NCI-H2171 (cell line): ENCODE measurements at regions not wholly inside any gene's neighbourhood (a gene's known extent, or its start where the extent isn't known, plus 50 kb on each side); places are given as distances from the start of the nearest gene placed in this dataset.
"Not testable (repeated sequence)": the region's sequence is repeated elsewhere in the genome, so short reads cannot be mapped to it uniquely, and the experiment has no call there.

ENCODE experiments used
- DNase-seq: peaks from one replicate; lab custom pipeline; 2025; lab: John Stamatoyannopoulos, UW

- DNase-seq: no peak
Measured at GRCh38 chr5:2102819-2103776, 220.4 kb upstream of the IRX4 start.

DNA sequence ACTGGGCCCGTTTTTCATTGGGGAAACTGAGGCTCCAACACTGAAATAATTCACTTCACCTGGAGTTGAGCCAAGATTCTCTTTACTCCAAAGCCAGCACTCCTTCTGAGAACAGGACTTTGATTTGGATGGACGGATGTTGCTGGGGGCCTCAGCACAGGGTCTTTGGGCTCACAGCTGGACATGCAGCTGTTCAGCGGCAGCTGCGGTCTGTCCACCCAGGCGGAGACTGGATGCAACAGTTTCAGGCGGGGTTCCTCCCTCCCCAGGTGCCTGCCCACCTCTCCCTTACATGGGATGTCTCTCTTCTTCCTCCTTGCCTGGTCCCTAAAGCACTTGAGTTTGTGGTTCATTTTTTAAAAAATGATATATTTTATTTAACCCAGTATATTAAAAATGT is 219.0 kb upstream of the IRX4 start:
- DNase-seq: no peak

DNA sequence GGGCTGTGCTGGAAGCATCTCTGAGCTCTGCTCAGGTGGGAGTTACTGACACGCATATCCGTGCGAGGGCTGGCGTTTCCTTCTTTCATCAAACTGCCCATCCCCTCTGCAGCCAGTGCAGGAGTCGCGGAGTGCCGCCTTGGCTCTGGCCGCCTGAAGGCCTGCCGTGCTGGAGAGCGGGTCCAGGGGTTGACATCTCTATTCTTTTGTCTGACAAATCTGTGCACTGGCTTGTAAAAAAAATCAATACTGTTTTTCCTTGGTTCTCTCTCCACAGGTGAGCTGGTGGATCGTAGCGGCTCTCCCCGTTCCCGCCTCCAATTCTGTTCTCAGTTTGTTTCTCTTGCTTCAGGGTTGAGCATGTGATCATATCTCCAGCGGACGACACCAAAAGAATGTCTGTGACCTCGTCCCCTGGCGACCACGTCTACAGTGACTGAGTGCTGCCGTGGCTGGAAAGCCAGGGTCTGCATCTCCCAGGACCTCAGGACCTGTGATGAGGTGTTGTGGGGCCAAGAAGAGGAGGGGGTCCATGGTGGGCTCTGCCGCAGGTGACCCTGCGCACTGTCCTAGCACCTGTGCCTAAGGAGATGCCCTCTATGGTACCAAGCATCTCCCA is 214.3 kb upstream of the IRX4 start:
- no peak for DNase-seq

GRCh38 chr5:2095011-2095410 is 212.3 kb upstream of the IRX4 start:
- DNase-seq: no peak

DNA sequence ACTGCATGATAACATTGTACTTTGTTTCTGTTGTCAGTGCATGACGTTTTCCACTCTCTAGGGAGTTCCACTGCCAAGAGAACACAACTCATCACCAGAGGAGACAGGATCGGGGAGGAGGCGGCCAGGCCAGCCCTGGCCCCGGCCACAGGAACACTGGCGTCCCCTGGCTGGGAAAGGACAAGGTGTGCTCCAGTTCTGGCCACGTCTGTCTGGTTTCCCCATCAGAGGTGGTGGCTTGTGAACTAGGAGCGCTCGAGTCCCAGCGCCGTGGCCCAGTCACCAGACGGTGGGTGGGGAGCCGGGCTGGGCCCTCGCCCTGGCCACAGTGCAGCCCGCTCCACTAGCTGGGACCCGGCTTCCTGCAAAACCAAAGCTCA is 211.9 kb upstream of the IRX4 start:
- DNase-seq: no peak

DNA sequence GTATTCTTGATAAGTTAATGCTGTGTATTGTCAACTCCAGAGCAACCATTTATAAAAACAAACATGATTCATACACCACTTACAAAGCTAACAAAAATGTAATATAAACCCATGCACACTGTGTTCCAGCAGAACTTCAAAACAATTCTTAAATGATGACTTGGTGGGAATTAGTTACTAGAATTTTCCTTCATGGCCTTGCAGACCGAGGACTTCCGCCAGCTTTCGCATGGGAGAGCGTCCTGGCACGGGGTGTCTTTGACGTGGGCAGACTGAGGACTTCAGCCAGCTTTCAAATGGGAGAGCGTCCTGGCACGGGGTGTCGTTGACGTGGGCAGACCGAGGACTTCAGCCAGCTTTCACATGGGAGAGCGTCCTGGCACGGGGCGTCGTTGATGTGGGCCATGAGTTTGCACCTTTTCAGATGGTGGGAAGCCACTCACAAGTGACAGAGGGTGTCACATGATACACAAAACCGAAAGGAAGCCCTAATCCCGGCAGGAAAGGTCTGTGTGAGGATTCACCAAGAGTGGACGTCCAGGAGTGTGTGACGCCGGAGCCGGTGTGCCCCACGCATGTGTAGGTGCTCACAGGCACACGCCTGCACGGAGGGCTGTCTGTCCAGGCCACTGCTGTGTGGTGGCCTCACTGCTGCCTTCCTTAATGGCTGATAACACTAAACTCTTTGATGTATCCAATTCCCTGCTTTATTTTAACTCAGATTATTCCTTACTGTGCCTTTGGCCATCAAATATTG is 211.3 kb upstream of the IRX4 start:
- no peak for DNase-seq

GRCh38 chr5:2091921-2092320 is 209.2 kb upstream of the IRX4 start:
- DNase-seq: no peak

- no peak for DNase-seq
Measured at GRCh38 chr5:2087980-2088379, 205.3 kb upstream of the IRX4 start.

DNA sequence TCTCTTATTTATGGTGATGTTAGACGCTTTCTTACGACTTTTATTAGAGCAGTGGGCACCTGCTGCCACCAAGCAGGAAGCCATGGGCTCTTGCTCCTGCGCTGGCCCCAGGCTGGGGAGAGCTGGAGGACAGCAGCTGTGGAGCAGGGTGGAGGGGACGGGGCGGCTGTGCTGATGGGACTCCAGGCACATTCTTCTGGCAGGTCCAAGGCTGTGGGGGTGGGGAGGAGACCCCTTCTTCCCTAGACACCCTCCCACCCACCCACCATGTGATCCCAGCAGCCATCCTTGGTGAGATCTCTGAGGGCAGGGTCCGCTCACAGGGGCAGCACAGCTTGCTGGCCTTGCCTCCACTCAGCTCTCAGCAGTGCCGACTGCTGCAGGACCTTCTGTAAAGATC is 192.6 kb upstream of the IRX4 start:
- DNase-seq: no peak

DNA sequence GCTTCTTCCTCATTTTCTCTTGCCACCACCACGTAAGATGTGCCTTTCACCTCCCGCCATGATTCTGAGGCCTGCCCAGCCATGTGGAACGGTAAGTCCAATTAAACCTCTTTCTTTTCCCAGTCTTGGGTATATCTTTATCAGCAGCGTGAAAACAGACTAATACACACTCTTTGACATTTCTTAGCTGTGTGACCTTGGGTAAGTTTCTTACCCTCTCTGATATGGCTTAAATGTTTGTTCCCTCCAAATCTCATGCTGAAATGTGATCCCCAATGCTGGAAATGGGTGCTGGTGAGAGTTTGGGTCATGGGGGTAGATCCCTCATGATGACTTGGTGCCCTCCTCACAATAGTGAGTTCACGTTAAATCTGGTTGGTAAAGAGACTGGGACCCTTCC is 188.8 kb upstream of the IRX4 start:
- no peak for DNase-seq

DNA sequence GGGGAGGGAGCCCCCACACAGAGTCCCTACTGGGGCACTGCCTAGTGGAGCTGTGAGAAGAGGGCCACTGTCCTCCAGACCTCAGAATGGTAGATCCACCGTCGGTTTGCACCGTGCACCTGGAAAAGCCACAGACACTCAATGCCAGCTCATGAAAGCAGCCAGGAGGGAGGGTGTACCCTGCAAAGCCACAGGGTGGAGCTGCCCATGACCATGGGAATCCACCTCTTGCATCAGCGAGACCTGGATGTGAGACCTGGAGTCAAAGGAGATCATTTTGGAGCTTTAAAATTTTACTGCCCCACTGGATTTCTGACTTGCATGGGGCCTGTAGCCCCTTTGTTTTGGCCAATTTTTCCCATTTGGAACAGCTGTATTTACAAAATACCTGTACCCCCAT is 188.1 kb upstream of the IRX4 start:
- DNase-seq: not testable (repeated sequence)

GRCh38 chr5:2068531-2068930 is 185.8 kb upstream of the IRX4 start:
- no peak for DNase-seq

GRCh38 chr5:2066373-2066772 is 183.6 kb upstream of the IRX4 start:
- DNase-seq: no peak

- not testable (repeated sequence) for DNase-seq
Measured at GRCh38 chr5:2063380-2063779, 180.7 kb upstream of the IRX4 start.

- DNase-seq: no peak
Measured at GRCh38 chr5:2052687-2053086, 170.0 kb upstream of the IRX4 start.

DNA sequence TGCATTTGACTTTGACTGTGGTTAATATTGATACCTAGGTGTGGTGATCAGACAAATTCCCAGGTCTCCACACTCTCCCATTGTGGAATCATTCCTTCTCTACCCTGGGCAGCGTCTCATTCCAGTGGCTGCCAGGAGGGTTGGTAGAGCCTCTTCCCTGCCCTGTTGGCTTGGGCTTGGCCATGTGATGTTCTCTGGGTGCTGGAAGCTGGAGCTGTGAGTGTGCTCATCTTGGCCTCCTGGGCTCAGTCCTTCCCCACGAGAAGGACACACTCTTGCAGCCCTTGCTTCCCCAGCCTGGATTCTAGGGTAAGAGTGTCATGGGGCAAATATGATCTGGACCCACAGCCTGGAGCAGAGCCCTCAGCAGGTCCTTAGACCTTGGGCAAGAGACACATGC is 167.2 kb upstream of the IRX4 start:
- no peak for DNase-seq

GRCh38 chr5:2048664-2049063 is 165.9 kb upstream of the IRX4 start:
- DNase-seq: no peak

GRCh38 chr5:2047341-2047927 is 164.7 kb upstream of the IRX4 start:
- no peak for DNase-seq

- no peak for DNase-seq
Measured at GRCh38 chr5:2044041-2044440, 161.3 kb upstream of the IRX4 start.

DNA sequence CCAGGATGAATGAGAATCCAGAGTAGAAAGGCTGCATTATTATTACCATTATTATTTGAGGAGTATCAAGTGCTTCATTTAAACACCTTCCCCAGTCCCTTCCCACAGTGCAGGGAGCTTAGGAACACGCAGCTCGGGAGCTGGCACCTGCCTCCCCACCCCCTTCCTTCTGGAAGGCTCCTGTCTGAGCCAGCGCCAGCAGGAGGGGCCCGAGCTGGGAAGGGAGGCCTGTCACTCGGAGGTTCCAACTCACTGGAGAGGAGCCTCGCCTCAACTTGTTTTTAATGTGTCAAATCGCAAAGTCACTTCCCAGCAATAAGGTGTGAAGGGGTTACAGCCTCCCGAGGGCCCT is 156.4 kb upstream of the IRX4 start:
- DNase-seq: peak; percentile 90

GRCh38 chr5:2038321-2039179 is 155.8 kb upstream of the IRX4 start:
- peak; percentile 84 for DNase-seq

DNA sequence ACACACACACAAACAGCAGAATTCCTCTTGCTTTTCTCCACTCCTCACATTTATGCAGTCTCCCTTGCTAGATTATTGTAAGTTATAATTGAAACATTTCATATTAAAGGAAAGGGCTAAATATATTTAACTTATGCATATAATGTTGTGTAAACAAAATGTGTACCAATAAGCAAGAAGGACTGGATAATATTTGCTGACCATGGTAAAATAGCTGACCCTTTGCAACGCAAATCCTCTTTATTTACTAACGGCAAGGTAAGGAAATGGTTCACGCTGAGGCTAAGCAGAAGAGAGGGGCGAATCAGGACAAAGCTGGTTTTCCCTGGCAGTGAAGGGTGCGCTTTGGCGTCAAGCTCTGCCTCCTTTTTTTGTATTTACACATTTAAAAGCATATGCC is 154.2 kb upstream of the IRX4 start:
- no peak for DNase-seq
